BJ (cell line): ENCODE measurements at regions not wholly inside any gene's neighbourhood (a gene's known extent, or its start where the extent isn't known, plus 50 kb on each side); places are given as distances from the start of the nearest gene placed in this dataset.

Source experiments
- CTCF ChIA-PET: fragments of 350-600 bp; formaldehyde crosslinking; extraction: SDS; loops from one replicate; lab custom pipeline; 2021; ENCODE audit warnings: antibody characterized with exemption, inconsistent platforms; lab: Yijun Ruan, JAX
- POLR2A ChIA-PET: fragments of 300-600 bp; sonication (Branson Sonifier 250); formaldehyde crosslinking; extraction: SDS; loops from one replicate; lab custom pipeline; 2021; ENCODE audit warnings: antibody characterized with exemption; lab: Charles Lee
- DNase-seq: peaks from one replicate; pipeline ENCODE4 v3.0.0-alpha.2; 2011; ENCODE audit warnings: low read depth
- H3K27me3 ChIP-seq: 2 replicates; pipeline ENCODE4 v1.6.0; 2011; ENCODE audit warnings: low read length; ENCODE audit not compliant: control insufficient read depth, insufficient read depth
- H3K36me3 ChIP-seq: 2 replicates; pipeline ENCODE4 v1.5.1; 2011; ENCODE audit warnings: low read length; ENCODE audit not compliant: control insufficient read depth, insufficient read depth
- H3K4me3 ChIP-seq: 2 replicates; pipeline ENCODE4 v1.5.1; 2011; ENCODE audit warnings: low read depth, mild to moderate bottlenecking, control low read depth, low read length
- CTCF ChIP-seq: IDR thresholded peaks from 2 replicates; pipeline ENCODE4 v1.5.1; 2011; ENCODE audit warnings: low read depth, mild to moderate bottlenecking, control low read depth, inconsistent platforms, low read length, moderate library complexity; ENCODE audit not compliant: insufficient read depth

GRCh38 chr7:95669513-95669912 lies 73.2 kb upstream of the PDK4 start:
- CTCF ChIA-PET = no interaction called here
- DNase-seq = no peak
- POLR2A ChIA-PET = no interaction called here
- Histone ChIP-seq H3K27me3 (no peaks in the 10 kb centered on the region), H3K4me3 (no peak overlapping the region), H3K36me3 (no peaks in the 10 kb centered on the region)
- TF ChIP-seq CTCF = no peak

- no peak overlapping the region for H3K4me3 ChIP-seq
- TF ChIP-seq CTCF = no peak
- H3K27me3 ChIP-seq = no peaks in the 10 kb centered on the region
- CTCF ChIA-PET = interaction anchor here (0.7 to 1.5 kb wide), 3 partner anchors 13 to 124 kb away, joined by 3 to 6 read pairs (median 3); no protein-coding TSS in a partner anchor
- POLR2A ChIA-PET = no interaction called here
- no peaks in the 10 kb centered on the region for H3K36me3 ChIP-seq
- DNase-seq = no peak
Measured at GRCh38 chr7:95668504-95669018, 72.2 kb upstream of the PDK4 start.

- no peak overlapping the region for H3K4me3 ChIP-seq
- H3K36me3 ChIP-seq = no peaks in the 10 kb centered on the region
- no peaks in the 10 kb centered on the region for H3K27me3 ChIP-seq
- CTCF ChIA-PET = interaction anchor here (3.0 kb wide), 1 partner anchor 21 kb away, joined by 7 read pairs; no protein-coding TSS in a partner anchor
- POLR2A ChIA-PET = no interaction called here
- TF ChIP-seq CTCF = no peak
- DNase-seq = no peak
Measured at GRCh38 chr7:95662987-95663386, 66.7 kb upstream of the PDK4 start.

GRCh38 chr7:95660023-95660434 lies 63.7 kb upstream of the PDK4 start:
- ChIA-PET POLR2A (no interaction called here), CTCF (interaction anchor here (0.7 to 3.0 kb wide), 3 partner anchors 24 to 26 kb away, joined by 3 to 7 read pairs (median 3); no protein-coding TSS in a partner anchor)
- TF ChIP-seq CTCF = no peak
- Histone ChIP-seq H3K36me3 (no peaks in the 10 kb centered on the region), H3K4me3 (no peak overlapping the region), H3K27me3 (no peaks in the 10 kb centered on the region)
- DNase-seq = no peak

GRCh38 chr7:95658676-95659075 lies 62.4 kb upstream of the PDK4 start:
- H3K4me3 ChIP-seq = no peak overlapping the region
- CTCF ChIA-PET = no interaction called here
- no peak for DNase-seq
- POLR2A ChIA-PET = no interaction called here
- TF ChIP-seq CTCF = no peak
- no peaks in the 10 kb centered on the region for H3K36me3 ChIP-seq
- no peaks in the 10 kb centered on the region for H3K27me3 ChIP-seq
